ENCODE measurements at regions not wholly inside any gene's neighbourhood (a gene's known extent, or its start where the extent isn't known, plus 50 kb on each side); places are given as distances from the start of the nearest gene placed in this dataset.
"Not testable (repeated sequence)": the region's sequence is repeated elsewhere in the genome, so short reads cannot be mapped to it uniquely, and the experiment has no call there.

DNA sequence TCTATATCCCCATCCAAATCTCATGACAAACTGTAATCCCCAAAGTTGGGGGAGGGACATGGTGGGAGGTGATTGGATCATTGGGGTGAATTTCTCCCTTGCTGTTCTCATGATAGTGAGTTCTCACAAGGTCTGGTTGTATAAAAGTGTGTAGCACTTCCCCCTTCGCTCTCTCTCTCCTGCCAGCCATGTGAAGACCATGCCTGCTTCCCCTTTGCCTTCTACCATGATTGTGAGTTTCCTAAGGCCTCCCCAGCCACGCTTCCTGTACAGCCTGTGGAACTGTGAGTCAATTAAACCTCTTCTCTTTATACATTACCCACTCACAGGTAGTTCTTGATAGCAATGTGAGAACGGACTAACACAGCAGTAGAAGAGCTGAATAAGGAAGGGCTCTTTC, 62.6 kb upstream of the VASH1 start:
- DNase-seq = no peak

GRCh38 chr14:76699209-76699938, 61.9 kb upstream of the VASH1 start:
- DNase-seq = no peak

DNA sequence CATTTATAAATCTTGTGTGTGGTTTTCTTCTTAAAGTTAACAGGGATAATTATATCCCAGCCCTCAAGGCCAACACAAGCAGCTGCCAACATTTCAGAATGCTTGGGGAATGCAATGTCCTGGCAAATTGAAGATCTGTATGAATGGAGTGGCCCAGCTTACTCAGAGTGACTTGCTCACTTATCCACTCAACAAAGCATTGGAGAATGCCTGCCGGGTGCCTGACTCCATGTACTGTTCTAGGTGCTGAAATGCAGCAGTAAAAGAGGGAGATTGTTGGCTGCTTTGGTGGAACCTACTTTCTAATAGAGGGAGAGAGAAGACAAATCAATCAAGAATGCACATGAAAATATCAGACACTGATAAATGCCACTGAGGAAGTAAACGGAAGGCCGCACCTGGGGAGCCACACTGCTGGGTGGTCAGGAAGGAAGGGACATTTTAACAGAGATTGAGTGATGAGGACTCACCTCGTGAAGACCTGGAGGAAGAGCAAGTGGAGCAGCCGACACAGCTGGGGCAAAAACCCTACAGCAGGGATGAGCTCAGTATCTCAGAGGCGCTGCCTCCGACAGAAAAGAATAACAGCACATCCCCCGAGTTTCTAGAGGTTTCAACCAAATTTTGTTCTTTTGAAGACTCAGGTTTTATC, 61.2 kb upstream of the VASH1 start:
- DNase-seq = peak in 2 of 56 donors; percentile 7

GRCh38 chr14:76701436-76701835, 59.8 kb upstream of the VASH1 start:
- DNase-seq = no peak

GRCh38 chr14:76701981-76702380, 59.3 kb upstream of the VASH1 start:
- no peak for DNase-seq

DNA sequence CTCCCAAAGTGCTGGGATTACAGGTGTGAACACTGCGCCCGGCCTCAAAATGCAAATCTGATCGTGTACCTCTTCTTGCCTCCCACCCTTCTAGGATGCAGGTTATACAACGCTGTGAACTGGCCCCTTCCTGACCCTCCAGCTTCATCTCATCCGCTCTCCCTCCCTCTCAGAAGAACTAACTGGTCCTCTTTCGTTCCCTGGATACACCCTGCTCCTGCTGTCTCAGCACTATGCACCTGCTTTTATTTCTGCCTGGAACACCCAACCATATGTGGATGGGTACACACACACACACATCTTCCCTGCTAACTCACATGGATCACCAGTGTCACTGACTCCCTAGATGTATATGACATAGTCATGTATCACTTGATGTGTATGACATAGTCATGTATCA, 56.1 kb upstream of the VASH1 start:
- DNase-seq = no peak

GRCh38 chr14:76706207-76706606, 55.1 kb upstream of the VASH1 start:
- not testable (repeated sequence) for DNase-seq

DNA sequence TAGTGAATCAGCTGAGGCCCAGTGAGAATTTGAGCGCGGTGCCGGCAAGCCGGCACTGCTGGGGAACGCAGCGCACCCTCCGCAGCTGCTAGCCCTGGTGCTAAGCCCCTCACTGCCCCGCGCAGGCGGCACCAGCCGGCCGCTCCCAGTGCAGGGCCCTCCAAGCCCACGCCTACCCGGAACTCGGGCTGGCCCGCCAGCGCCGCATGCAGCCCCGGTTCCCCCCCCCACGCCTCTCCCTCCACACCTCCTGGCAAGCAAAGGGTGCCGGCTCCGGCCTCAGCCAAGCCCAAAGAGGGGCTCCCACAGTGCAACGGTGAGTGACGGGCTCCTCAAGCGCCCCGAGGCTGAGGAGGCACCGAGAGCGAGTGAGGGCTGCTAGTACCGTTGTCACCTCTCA, 54.5 kb upstream of the VASH1 start:
- DNase-seq = no peak

- no peak for DNase-seq
These were observed 53.2 kb upstream of the VASH1 start for GRCh38 chr14:76708028-76708427.

- DNase-seq = no peak
These were observed 52.5 kb upstream of the VASH1 start for GRCh38 chr14:76708771-76709170.

DNA sequence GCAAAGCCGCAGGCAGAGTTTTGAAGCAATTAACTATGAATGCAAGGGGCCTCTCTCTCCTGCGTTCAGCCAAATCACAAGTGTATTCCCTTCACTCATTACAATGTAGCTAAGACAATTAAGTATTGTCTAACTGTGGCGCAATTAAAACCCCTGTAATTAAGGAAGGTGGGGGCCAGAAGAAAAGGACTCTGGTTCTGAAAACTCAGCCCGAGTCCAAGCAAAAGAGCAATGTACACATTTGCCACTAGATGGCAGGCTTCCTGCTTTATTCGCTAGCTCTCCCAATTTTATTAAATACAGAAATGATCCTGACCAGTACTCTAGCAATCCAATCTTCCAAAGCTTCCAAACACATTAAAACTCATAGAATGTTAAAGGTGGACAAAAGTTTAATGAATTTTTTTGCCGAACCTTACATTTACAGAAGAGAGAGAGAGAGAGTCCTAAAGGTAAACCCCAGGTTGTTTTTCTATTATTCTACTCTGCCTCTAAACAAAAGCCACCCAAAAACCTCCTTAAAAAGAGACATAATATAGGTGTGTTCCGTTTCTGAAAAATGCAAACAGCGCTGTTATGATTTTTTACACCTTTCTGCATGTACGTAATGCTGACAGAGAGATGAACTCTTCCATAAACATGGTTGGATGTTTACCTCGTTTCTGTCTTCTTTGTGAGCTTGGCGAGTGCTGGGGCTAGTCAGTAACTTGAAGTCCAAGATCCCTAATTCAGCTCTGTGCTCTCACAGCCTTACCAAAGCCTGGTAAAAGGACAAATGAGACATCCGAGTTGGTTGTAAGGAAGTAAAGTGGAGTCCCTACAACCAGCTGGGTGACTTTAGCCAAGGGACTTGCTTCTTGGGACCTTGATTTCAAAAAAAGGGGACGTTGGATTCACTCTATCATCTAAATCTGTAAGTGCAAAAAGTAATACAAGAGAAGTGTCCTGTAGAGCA, 50.9 kb upstream of the VASH1 start:
- DNase-seq = peak in 18 of 56 donors; percentile 3 to 67 (median 15)
